Neutrophil (primary cell): ENCODE measurements at regions not wholly inside any gene's neighbourhood (a gene's known extent, or its start where the extent isn't known, plus 50 kb on each side); places are given as distances from the start of the nearest gene placed in this dataset.

Experiments
- H3K27ac ChIP-seq: fragments of 200-600 bp; sonication (generic); 2 replicates; pipeline ENCODE4 v1.5.1; 2016; ENCODE audit warnings: mild to moderate bottlenecking, moderate library complexity
- H3K27me3 ChIP-seq: fragments of 200-600 bp; sonication (generic); 2 replicates; pipeline ENCODE4 v1.6.0; 2016; ENCODE audit warnings: mild to moderate bottlenecking
- H3K36me3 ChIP-seq: fragments of 200-600 bp; sonication (generic); 2 replicates; pipeline ENCODE4 v1.5.1; 2017
- H3K4me1 ChIP-seq, 2 experiments: fragments of 200-600 bp in 1 of 2; sonication (generic) in 1 of 2; 1 replicate in 1 of 2; 2 replicates in 1 of 2; pipeline versions ENCODE4 v1.5.1 to v1.6.1; 2013 to 2016; ENCODE audit warnings: low read depth in 1 of 2, low read length in 1 of 2, mild to moderate bottlenecking in 1 of 2, moderate library complexity in 1 of 2; ENCODE audit not compliant: control insufficient read depth in 1 of 2, insufficient read depth in 1 of 2
- H3K4me3 ChIP-seq, 2 experiments: fragments of 200-600 bp in 1 of 2; sonication (generic) in 1 of 2; 1 replicate in 1 of 2; 2 replicates in 1 of 2; pipeline ENCODE4 v1.5.1; 2013 to 2016; ENCODE audit warnings: low read depth in 1 of 2, low read length in 1 of 2, mild to moderate bottlenecking in 1 of 2, moderate library complexity in 1 of 2
- H3K9me3 ChIP-seq: fragments of 200-600 bp; sonication (generic); 2 replicates; pipeline ENCODE4 v1.5.1; 2016
- TF ChIP-seq, protein P1 (sequence below): fragments of 200-600 bp; sonication (generic); IDR thresholded peaks from 2 replicates; pipeline ENCODE4 v1.5.1; 2016; ENCODE audit warnings: antibody characterized with exemption

DNA sequence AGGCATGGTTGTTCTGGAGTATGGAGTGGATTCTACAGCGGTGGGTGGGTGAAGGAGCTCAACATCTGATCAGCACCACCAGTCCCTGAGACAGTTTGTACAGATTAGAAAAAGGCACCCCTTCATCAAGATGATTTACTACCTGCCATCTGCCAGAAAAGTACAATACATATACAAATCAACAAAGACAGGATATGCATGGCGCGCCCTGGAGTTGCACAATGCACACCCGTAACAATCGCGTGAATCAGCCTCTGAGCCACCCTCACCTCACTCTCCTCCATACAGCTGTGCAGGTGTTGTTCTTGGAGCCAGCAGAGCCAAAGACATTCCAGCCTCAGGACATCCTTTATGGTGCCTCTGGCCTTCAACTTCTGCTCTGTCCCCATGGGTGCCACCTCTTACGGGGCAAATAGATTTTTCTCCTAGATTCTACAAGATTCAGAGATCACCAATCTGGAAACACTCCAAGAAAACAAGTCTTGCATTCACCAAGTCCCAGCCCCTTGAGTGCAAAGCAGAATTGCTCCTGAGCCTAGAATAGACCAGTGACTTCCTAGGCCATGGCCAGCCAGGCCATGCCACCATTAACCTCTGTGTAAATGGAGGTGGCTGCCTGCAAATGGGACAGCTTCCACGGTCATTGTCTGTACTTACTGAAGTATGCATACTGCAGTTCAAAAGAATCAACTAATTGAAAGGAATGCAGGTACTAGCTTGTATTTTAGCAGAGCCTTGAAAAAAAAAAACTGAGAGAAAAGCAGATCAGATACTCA, 490.9 kb downstream of the SOX6 start:
- Histone ChIP-seq H3K9me3 (no peaks in the 10 kb centered on the region), H3K4me1 (no peaks in the 10 kb centered on the region), H3K27me3 (no peaks in the 10 kb centered on the region), H3K4me3 (no peak overlapping the region), H3K36me3 (no peaks in the 10 kb centered on the region), H3K27ac (no peak overlapping the region)
- TF ChIP-seq, protein P1, sequence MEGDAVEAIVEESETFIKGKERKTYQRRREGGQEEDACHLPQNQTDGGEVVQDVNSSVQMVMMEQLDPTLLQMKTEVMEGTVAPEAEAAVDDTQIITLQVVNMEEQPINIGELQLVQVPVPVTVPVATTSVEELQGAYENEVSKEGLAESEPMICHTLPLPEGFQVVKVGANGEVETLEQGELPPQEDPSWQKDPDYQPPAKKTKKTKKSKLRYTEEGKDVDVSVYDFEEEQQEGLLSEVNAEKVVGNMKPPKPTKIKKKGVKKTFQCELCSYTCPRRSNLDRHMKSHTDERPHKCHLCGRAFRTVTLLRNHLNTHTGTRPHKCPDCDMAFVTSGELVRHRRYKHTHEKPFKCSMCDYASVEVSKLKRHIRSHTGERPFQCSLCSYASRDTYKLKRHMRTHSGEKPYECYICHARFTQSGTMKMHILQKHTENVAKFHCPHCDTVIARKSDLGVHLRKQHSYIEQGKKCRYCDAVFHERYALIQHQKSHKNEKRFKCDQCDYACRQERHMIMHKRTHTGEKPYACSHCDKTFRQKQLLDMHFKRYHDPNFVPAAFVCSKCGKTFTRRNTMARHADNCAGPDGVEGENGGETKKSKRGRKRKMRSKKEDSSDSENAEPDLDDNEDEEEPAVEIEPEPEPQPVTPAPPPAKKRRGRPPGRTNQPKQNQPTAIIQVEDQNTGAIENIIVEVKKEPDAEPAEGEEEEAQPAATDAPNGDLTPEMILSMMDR, result no peak

DNA sequence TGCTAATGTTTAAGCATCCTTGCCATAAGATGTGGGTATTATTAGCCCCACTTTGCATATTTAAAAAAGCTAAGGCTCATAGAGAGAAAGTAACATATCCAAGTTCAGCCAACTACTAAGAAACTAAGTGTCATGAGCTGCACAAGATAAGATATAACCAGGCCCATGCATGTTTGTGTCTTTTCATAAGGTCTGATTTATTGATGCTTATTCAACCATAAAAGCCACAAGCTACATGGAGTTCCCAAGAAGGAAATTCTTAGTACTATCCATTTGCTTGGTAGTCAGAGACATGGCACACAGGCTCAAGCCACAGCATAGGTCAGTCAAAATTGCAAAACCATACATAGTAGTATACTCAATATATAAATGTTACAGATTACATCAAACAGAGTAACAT, 488.5 kb downstream of the SOX6 start:
- no peaks in the 10 kb centered on the region for H3K36me3 ChIP-seq
- H3K27me3 ChIP-seq, result no peaks in the 10 kb centered on the region
- H3K9me3 ChIP-seq, result no peaks in the 10 kb centered on the region
- no peaks in the 10 kb centered on the region for H3K4me1 ChIP-seq
- no peak overlapping the region for H3K27ac ChIP-seq
- no peak overlapping the region for H3K4me3 ChIP-seq
- TF ChIP-seq, protein P1, result no peak

GRCh38 chr11:15870911-15871310, 485.4 kb downstream of the SOX6 start:
- TF ChIP-seq, protein P1, result no peak
- Histone ChIP-seq H3K27ac (no peak overlapping the region), H3K36me3 (no peaks in the 10 kb centered on the region), H3K9me3 (no peaks in the 10 kb centered on the region), H3K27me3 (no peaks in the 10 kb centered on the region), H3K4me3 (no peak overlapping the region), H3K4me1 (no peaks in the 10 kb centered on the region)

GRCh38 chr11:15871904-15872626, 484.3 kb downstream of the SOX6 start:
- Histone ChIP-seq H3K4me1 (no peaks in the 10 kb centered on the region), H3K9me3 (no peaks in the 10 kb centered on the region), H3K27me3 (no peaks in the 10 kb centered on the region), H3K4me3 (no peak overlapping the region), H3K27ac (no peak overlapping the region), H3K36me3 (no peaks in the 10 kb centered on the region)
- TF ChIP-seq, protein P1, result no peak

DNA sequence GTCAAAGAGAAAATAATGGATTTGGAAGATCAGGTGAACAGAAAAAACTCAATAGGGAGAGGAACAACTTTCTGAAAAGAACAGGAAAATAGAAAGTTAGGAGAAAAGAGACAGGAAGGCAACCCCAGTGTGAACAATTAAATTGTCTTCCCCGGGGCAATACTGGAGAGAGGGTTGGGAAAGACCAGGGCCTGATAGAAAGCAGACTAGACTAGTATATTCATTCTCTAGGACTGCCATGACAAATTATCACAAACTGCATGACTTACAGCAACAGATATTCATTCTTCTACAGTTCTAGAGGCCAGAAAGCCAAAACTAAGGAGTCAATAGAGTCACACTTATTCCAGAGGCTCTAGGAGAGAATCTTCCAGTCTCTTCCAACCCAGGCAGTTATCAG, 482.8 kb downstream of the SOX6 start:
- H3K9me3 ChIP-seq, result no peaks in the 10 kb centered on the region
- TF ChIP-seq, protein P1, result no peak
- H3K27me3 ChIP-seq, result no peaks in the 10 kb centered on the region
- no peaks in the 10 kb centered on the region for H3K4me1 ChIP-seq
- H3K36me3 ChIP-seq, result no peaks in the 10 kb centered on the region
- no peak overlapping the region for H3K27ac ChIP-seq
- H3K4me3 ChIP-seq, result no peak overlapping the region
